SK-N-SH (cell line): ENCODE measurements at regions not wholly inside any gene's neighbourhood (a gene's known extent, or its start where the extent isn't known, plus 50 kb on each side); places are given as distances from the start of the nearest gene placed in this dataset.

Source experiments
- CTCF ChIA-PET: fragments of 300-600, 350-600 bp; formaldehyde crosslinking; extraction: SDS; loops from one replicate; lab custom pipeline; 2021; lab: Yijun Ruan, JAX
- POLR2A ChIA-PET: fragments of 350-600 bp; sonication (Branson Sonifier 250); formaldehyde crosslinking; extraction: SDS; loops from one replicate; lab custom pipeline; 2020; ENCODE audit warnings: antibody characterized with exemption, inconsistent platforms; lab: Yijun Ruan, JAX
- DNase-seq: peaks from one replicate; pipeline ENCODE4 v3.0.0; 2012
- H2AFZ ChIP-seq: fragments of 200-600 bp; sonication (generic); 2 replicates; pipeline ENCODE4 v1.8.1; 2016; ENCODE audit warnings: antibody characterized with exemption, mild to moderate bottlenecking, low read depth
- H3F3A ChIP-seq: fragments of 200-600 bp; sonication (generic); replicated peaks from 2 replicates; pipeline ENCODE3; 2016; ENCODE audit warnings: antibody characterized with exemption, mild to moderate bottlenecking; ENCODE audit not compliant: insufficient read depth
- H3K27ac ChIP-seq, 2 experiments: fragments of 200-500 bp in 1 of 2; fragments of 200-600 bp in 1 of 2; sonication (Bioruptor generic) in 1 of 2; sonication (generic), shearing (Covaris generic) in 1 of 2; 2 replicates each; pipeline versions ENCODE4 v1.5.1 to v1.6.1; 2014 to 2016; ENCODE audit warnings: low read depth in 2 of 2, inconsistent platforms in 1 of 2, low read length in 1 of 2, mild to moderate bottlenecking in 1 of 2, mixed read lengths in 1 of 2
- H3K27me3 ChIP-seq: fragments of 200-600 bp; sonication (generic), shearing (Covaris generic); 2 replicates; pipeline ENCODE4 v1.6.1; 2016; ENCODE audit warnings: mixed run types; ENCODE audit not compliant: insufficient read depth
- H3K36me3 ChIP-seq, 2 experiments: fragments of 200-500 bp in 1 of 2; fragments of 200-600 bp in 1 of 2; sonication (Bioruptor generic) in 1 of 2; sonication (generic) in 1 of 2; replicated peaks in 1 of 2; 2 replicates each; pipeline versions ENCODE3 to v1.5.1; 2014 to 2016; ENCODE audit warnings: low read length in 1 of 2, mild to moderate bottlenecking in 1 of 2; ENCODE audit not compliant: insufficient read depth in 2 of 2, control insufficient read depth in 1 of 2
- H3K4me1 ChIP-seq, 2 experiments: fragments of 200-500 bp in 1 of 2; fragments of 200-600 bp in 1 of 2; sonication (Bioruptor generic) in 1 of 2; sonication (generic), shearing (Covaris generic) in 1 of 2; 2 replicates each; pipeline versions ENCODE4 v1.5.1 to v1.6.1; 2014 to 2016; ENCODE audit warnings: low read depth in 1 of 2, low read length in 1 of 2, mixed run types in 1 of 2; ENCODE audit not compliant: insufficient read depth in 2 of 2, control insufficient read depth in 1 of 2
- H3K4me2 ChIP-seq: fragments of 200-600 bp; sonication (generic), shearing (Covaris generic); 2 replicates; pipeline ENCODE4 v1.6.1; 2017; ENCODE audit warnings: mixed run types
- H3K4me3 ChIP-seq, 2 experiments: fragments of 200-500 bp in 1 of 2; fragments of 200-600 bp in 1 of 2; sonication (Bioruptor generic) in 1 of 2; sonication (generic), shearing (Covaris generic) in 1 of 2; 2 replicates each; pipeline versions ENCODE4 v1.5.1 to v1.8.1; 2014 to 2016; ENCODE audit warnings: low read depth in 2 of 2, inconsistent platforms in 1 of 2, low read length in 1 of 2, mild to moderate bottlenecking in 1 of 2, mixed read lengths in 1 of 2, moderate library complexity in 1 of 2
- H3K79me2 ChIP-seq: fragments of 200-600 bp; sonication (generic); 2 replicates; pipeline ENCODE4 v1.8.1; 2017; ENCODE audit warnings: mild to moderate bottlenecking; ENCODE audit not compliant: insufficient read depth
- H3K9ac ChIP-seq: fragments of 200-600 bp; sonication (generic); 2 replicates; pipeline ENCODE4 v1.6.1; 2017; ENCODE audit warnings: mixed run types
- H3K9me2 ChIP-seq: fragments of 200-600 bp; sonication (generic); 2 replicates; pipeline ENCODE4 v1.6.1; 2017; ENCODE audit warnings: mixed run types
- H3K9me3 ChIP-seq: fragments of 200-600 bp; sonication (generic); 2 replicates; pipeline ENCODE4 v1.6.1; 2017; ENCODE audit warnings: mixed run types, mild to moderate bottlenecking, moderate library complexity
- H4K20me1 ChIP-seq: fragments of 200-600 bp; sonication (generic); 2 replicates; pipeline ENCODE4 v1.6.1; 2017; ENCODE audit warnings: mild to moderate bottlenecking, mixed run types; ENCODE audit not compliant: insufficient read depth
- EP300 ChIP-seq, 2 experiments: IDR thresholded peaks; 2 replicates each; pipeline versions ENCODE4 v1.4.0 to v1.6.1; 2012; ENCODE audit warnings: borderline replicate concordance in 1 of 2, low read depth in 1 of 2, low read length in 1 of 2
- FOXJ3 ChIP-seq: sonication (generic); formaldehyde crosslinking; IDR thresholded peaks from 2 replicates; pipeline ENCODE4 v1.5.1; 2020; ENCODE audit warnings: mild to moderate bottlenecking, missing genetic modification reagents
- FOXM1 ChIP-seq: IDR thresholded peaks from 2 replicates; pipeline ENCODE4 v1.4.0; 2012; ENCODE audit warnings: low read depth, mild to moderate bottlenecking
- GATA2 ChIP-seq: sonication (generic); formaldehyde crosslinking; IDR thresholded peaks from 2 replicates; pipeline ENCODE4 v1.5.0; 2020; ENCODE audit warnings: mild to moderate bottlenecking, missing genetic modification reagents
- JUND ChIP-seq: IDR thresholded peaks from 2 replicates; pipeline ENCODE4 v1.4.0; 2012
- MEF2A ChIP-seq: IDR thresholded peaks from 2 replicates; pipeline ENCODE4 v1.4.0; 2012; ENCODE audit warnings: low read depth, borderline replicate concordance
- NFIC ChIP-seq: IDR thresholded peaks from 2 replicates; pipeline ENCODE4 v1.4.0; 2012; ENCODE audit warnings: borderline replicate concordance
- NRF1 ChIP-seq: IDR thresholded peaks from 2 replicates; pipeline ENCODE4 v1.6.1; 2012; ENCODE audit warnings: low read depth, mild to moderate bottlenecking, low read length
- POLR2AphosphoS5 ChIP-seq: IDR thresholded peaks from 2 replicates; pipeline ENCODE4 v1.6.1; 2012; ENCODE audit warnings: low read depth, low read length
- RCOR1 ChIP-seq: fragments of 150-350 bp; IDR thresholded peaks from 2 replicates; pipeline ENCODE4 v1.6.1; 2017; ENCODE audit warnings: antibody characterized with exemption, low read length
- RFX5 ChIP-seq: IDR thresholded peaks from 2 replicates; pipeline ENCODE4 v1.6.1; 2012; ENCODE audit warnings: mild to moderate bottlenecking, improper control_type of control experiment, low read length
- SIN3A ChIP-seq: IDR thresholded peaks from 2 replicates; pipeline ENCODE4 v1.6.1; 2012; ENCODE audit warnings: low read depth, mild to moderate bottlenecking, low read length, moderate library complexity, borderline replicate concordance
- SMC3 ChIP-seq: IDR thresholded peaks from 2 replicates; pipeline ENCODE4 v1.6.1; 2012; ENCODE audit warnings: low read depth, low read length, improper control_type of control experiment
- TEAD4 ChIP-seq: IDR thresholded peaks from 2 replicates; pipeline ENCODE4 v1.4.0; 2012; ENCODE audit warnings: mild to moderate bottlenecking, borderline replicate concordance; ENCODE audit not compliant: insufficient read depth
- WGBS: methylation state at CpG from one replicate; pipeline ENCODE4 v1.1.6; 2017; ENCODE audit warnings: low lambda C conversion rate; 5-methylcytosine and 5-hydroxymethylcytosine counted together
- TF ChIP-seq, protein P1 (sequence below): fragments of 150-350 bp; IDR thresholded peaks from 2 replicates; pipeline ENCODE4 v1.6.1; 2017; ENCODE audit warnings: antibody characterized with exemption, low read length, low read depth, borderline replicate concordance
- TF ChIP-seq, protein P2 (sequence below): IDR thresholded peaks from 2 replicates; pipeline ENCODE4 v1.6.1; 2012; ENCODE audit warnings: mild to moderate bottlenecking, low read depth, low read length, moderate library complexity

DNA sequence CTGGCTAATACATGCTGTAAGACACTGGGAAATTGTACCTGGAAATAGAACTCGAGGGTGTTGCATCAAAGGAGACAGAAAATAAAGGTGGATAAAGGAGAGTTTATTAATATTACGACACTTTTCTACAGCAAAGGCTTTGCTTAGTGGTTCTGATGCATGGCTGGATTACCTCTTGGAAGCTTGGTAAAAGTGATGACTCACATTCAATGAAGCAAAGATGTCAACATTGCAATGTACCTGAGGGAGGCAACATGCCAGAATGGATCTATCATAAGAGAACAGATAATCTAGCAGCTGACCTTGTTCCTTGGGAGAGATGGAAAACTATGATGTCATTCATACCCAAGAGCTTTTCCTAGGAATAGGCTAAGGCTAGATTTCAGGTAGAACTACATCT, 735.1 kb upstream of the DIAPH2 start (continued):
- TF ChIP-seq GATA2 (CRISPR knock-in tag) (no peak), SMC3 (no peak)

DNA sequence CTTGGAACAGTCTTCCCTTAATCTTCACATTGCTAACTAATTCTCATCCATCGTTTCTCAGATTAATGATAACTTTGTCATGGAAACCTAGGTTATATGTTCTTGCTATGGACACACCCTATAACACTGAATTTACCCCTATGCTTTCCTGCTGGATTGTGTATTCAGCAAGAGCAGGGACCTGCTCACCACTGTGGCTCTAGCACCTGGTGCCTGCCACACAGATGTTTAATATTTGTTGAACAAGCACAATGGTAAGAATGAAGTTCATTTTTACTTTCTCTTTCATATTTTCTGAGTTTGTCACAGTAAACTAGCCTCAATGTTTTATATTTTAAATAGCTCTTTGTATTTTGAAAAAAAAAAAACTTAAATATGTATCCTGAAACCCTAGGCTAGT, 734.0 kb upstream of the DIAPH2 start:
- Histone ChIP-seq H3K9me3 (no peaks in the 10 kb centered on the region), H3K9ac (no peak overlapping the region), H3K27me3 (no peaks in the 10 kb centered on the region), H3F3A (no peaks in the 10 kb centered on the region), H3K9me2 (no peaks in the 10 kb centered on the region; the same call in 1 of the 2 replicates), H3K4me3 (no peak overlapping the region), H2AFZ (no peak overlapping the region), H3K36me3 (no peaks in the 10 kb centered on the region), H4K20me1 (no peaks in the 10 kb centered on the region), H3K79me2 (no peaks in the 10 kb centered on the region), H3K27ac (no peak overlapping the region), H3K4me2 (no peak overlapping the region), H3K4me1 (no peaks in the 10 kb centered on the region)
- WGBS: 4% methylated on average over 1 of the region's 1 CpG
- no peak for DNase-seq
- TF ChIP-seq JUND (no peak), TEAD4 (no peak)
- ChIA-PET POLR2A (no interaction called here), CTCF (no interaction called here)

DNA sequence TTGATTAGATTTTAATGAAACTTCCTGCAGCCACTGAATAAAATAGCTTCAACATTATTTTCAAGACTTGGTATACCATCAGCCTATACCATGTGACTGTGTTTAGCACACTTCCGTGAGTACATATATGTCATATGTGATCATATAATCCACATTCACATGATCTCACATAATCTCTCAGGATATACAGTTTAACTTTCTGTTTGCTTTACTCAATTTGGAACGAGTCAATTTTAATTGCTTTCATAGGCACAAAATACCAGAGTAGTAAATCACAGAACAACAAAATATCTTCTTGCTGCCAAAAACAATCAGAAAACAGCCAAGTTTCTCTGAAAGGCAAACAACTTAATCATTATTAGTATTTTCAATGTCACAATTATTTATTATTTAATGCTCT, 731.1 kb upstream of the DIAPH2 start:
- H3K4me3 ChIP-seq: no peak overlapping the region
- H4K20me1 ChIP-seq: no peaks in the 10 kb centered on the region
- 2% methylated on average over 2 of the region's 2 CpGs for WGBS
- no peak for DNase-seq
- no peaks in the 10 kb centered on the region for H3F3A ChIP-seq
- H3K9me2 ChIP-seq: no peaks in the 10 kb centered on the region; the same call in 1 of the 2 replicates
- no peaks in the 10 kb centered on the region for H3K79me2 ChIP-seq
- no peaks in the 10 kb centered on the region for H3K36me3 ChIP-seq
- no peak overlapping the region for H2AFZ ChIP-seq
- H3K27ac ChIP-seq: no peak overlapping the region
- H3K4me2 ChIP-seq: no peak overlapping the region
- H3K9ac ChIP-seq: no peak overlapping the region
- ChIA-PET POLR2A (no interaction called here), CTCF (interaction anchor here (1.0 kb wide), 1 partner anchor 622 kb away, joined by 3 read pairs; no protein-coding TSS in a partner anchor)
- H3K4me1 ChIP-seq: no peaks in the 10 kb centered on the region
- H3K27me3 ChIP-seq: no peaks in the 10 kb centered on the region
- no peak for TF ChIP-seq EP300 (IDR thresholded peaks at IDR 0.05; ENCODE audit: borderline replicate concordance in 1 of 2, low read depth in 1 of 2, low read length in 1 of 2)
- TF ChIP-seq POLR2AphosphoS5: no peak
- no peak for TF ChIP-seq SIN3A
- TF ChIP-seq SMC3: no peak
- TF ChIP-seq MEF2A: no peak
- TF ChIP-seq FOXJ3 (CRISPR knock-in tag): no peak
- TF ChIP-seq RFX5: no peak
- TF ChIP-seq, protein P1, sequence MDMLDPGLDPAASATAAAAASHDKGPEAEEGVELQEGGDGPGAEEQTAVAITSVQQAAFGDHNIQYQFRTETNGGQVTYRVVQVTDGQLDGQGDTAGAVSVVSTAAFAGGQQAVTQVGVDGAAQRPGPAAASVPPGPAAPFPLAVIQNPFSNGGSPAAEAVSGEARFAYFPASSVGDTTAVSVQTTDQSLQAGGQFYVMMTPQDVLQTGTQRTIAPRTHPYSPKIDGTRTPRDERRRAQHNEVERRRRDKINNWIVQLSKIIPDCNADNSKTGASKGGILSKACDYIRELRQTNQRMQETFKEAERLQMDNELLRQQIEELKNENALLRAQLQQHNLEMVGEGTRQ: no peak
- TF ChIP-seq, protein P2, sequence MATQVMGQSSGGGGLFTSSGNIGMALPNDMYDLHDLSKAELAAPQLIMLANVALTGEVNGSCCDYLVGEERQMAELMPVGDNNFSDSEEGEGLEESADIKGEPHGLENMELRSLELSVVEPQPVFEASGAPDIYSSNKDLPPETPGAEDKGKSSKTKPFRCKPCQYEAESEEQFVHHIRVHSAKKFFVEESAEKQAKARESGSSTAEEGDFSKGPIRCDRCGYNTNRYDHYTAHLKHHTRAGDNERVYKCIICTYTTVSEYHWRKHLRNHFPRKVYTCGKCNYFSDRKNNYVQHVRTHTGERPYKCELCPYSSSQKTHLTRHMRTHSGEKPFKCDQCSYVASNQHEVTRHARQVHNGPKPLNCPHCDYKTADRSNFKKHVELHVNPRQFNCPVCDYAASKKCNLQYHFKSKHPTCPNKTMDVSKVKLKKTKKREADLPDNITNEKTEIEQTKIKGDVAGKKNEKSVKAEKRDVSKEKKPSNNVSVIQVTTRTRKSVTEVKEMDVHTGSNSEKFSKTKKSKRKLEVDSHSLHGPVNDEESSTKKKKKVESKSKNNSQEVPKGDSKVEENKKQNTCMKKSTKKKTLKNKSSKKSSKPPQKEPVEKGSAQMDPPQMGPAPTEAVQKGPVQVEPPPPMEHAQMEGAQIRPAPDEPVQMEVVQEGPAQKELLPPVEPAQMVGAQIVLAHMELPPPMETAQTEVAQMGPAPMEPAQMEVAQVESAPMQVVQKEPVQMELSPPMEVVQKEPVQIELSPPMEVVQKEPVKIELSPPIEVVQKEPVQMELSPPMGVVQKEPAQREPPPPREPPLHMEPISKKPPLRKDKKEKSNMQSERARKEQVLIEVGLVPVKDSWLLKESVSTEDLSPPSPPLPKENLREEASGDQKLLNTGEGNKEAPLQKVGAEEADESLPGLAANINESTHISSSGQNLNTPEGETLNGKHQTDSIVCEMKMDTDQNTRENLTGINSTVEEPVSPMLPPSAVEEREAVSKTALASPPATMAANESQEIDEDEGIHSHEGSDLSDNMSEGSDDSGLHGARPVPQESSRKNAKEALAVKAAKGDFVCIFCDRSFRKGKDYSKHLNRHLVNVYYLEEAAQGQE: no peak
- TF ChIP-seq TEAD4: no peak
- no peak for TF ChIP-seq NFIC
- no peak for TF ChIP-seq NRF1
- no peak for TF ChIP-seq FOXM1
- TF ChIP-seq RCOR1: no peak
- no peaks in the 10 kb centered on the region for H3K9me3 ChIP-seq
